Neural cell (in vitro differentiated cells): ENCODE measurements at regions not wholly inside any gene's neighbourhood (a gene's known extent, or its start where the extent isn't known, plus 50 kb on each side); places are given as distances from the start of the nearest gene placed in this dataset.

Source experiments
- H2AFZ ChIP-seq: fragments of 200-600, 300-800 bp; sonication (generic), shearing (Covaris generic); 2 replicates; pipeline ENCODE4 v1.6.0; 2014; ENCODE audit warnings: low read depth, mild to moderate bottlenecking, antibody characterized with exemption, low read length, moderate library complexity
- H3F3A ChIP-seq: fragments of 200-600 bp; shearing (Covaris generic); 2 replicates; pipeline ENCODE4 v1.6.1; 2016; ENCODE audit warnings: mild to moderate bottlenecking, moderate library complexity, mixed read lengths, antibody characterized with exemption, low read length; ENCODE audit not compliant: insufficient read depth, poor library complexity, severe bottlenecking
- H3K27ac ChIP-seq: fragments of 200-600, 300-800 bp; sonication (generic), shearing (Covaris generic); 2 replicates; pipeline ENCODE4 v1.5.1; 2014; ENCODE audit warnings: mild to moderate bottlenecking, low read length, moderate library complexity
- H3K27me3 ChIP-seq: fragments of 300-800, 200-600 bp; sonication (generic), shearing (Covaris generic); 2 replicates; pipeline ENCODE4 v1.6.0; 2014; ENCODE audit warnings: mild to moderate bottlenecking, low read depth, low read length, moderate library complexity; ENCODE audit not compliant: insufficient read depth
- H3K36me3 ChIP-seq: fragments of 300-800, 200-600 bp; sonication (generic), shearing (Covaris generic); 2 replicates; pipeline ENCODE4 v1.5.1; 2014; ENCODE audit warnings: mild to moderate bottlenecking, antibody characterized with exemption, low read length, moderate library complexity; ENCODE audit not compliant: insufficient read depth
- H3K4me2 ChIP-seq: fragments of 300-800, 200-600 bp; sonication (generic), shearing (Covaris generic); 2 replicates; pipeline ENCODE4 v1.6.0; 2014; ENCODE audit warnings: mild to moderate bottlenecking, low read length
- H3K4me3 ChIP-seq: fragments of 300-800, 200-600 bp; sonication (generic), shearing (Covaris generic); 2 replicates; pipeline ENCODE4 v1.5.1; 2014; ENCODE audit warnings: mild to moderate bottlenecking, low read length, moderate library complexity
- H3K79me2 ChIP-seq: fragments of 200-600 bp; shearing (Covaris generic); replicated peaks from 2 replicates; pipeline ENCODE4 v1.6.0; 2014; ENCODE audit warnings: mild to moderate bottlenecking, low read length, moderate library complexity; ENCODE audit not compliant: insufficient read depth
- H3K9ac ChIP-seq: fragments of 300-800, 200-600 bp; sonication (generic), shearing (Covaris generic); 2 replicates; pipeline ENCODE4 v1.6.1; 2016; ENCODE audit warnings: mild to moderate bottlenecking, low read length, mixed read lengths
- H3K9me2 ChIP-seq: fragments of 200-600 bp; shearing (Covaris generic); 2 replicates; pipeline ENCODE4 v1.6.1; 2016; ENCODE audit warnings: mild to moderate bottlenecking, low read length, mixed read lengths; ENCODE audit not compliant: insufficient read depth
- H3K9me3 ChIP-seq: fragments of 200-600, 300-800 bp; sonication (generic), shearing (Covaris generic); 2 replicates; pipeline ENCODE4 v1.6.1; 2016; ENCODE audit warnings: mild to moderate bottlenecking, mixed run types, low read length, moderate library complexity, mixed read lengths
- H4K20me1 ChIP-seq: fragments of 200-600 bp; shearing (Covaris generic); 2 replicates; pipeline ENCODE4 v1.6.1; 2016; ENCODE audit warnings: mild to moderate bottlenecking, mixed run types; ENCODE audit not compliant: insufficient read depth
- CTCF ChIP-seq: fragments of 450-650 bp; IDR thresholded peaks from 2 replicates; pipeline ENCODE4 v1.5.1; 2014; ENCODE audit warnings: antibody characterized with exemption, mild to moderate bottlenecking, moderate library complexity; ENCODE audit not compliant: poor library complexity, severe bottlenecking
- EP300 ChIP-seq: fragments of 450-650 bp; conservative IDR thresholded peaks from 2 replicates; pipeline ENCODE4 v1.6.1; 2014; ENCODE audit warnings: antibody characterized with exemption, mild to moderate bottlenecking, moderate library complexity; ENCODE audit not compliant: poor library complexity, severe bottlenecking
- EZH2 ChIP-seq: fragments of 200-600, 300-800 bp; shearing (Covaris generic), sonication (generic); IDR thresholded peaks from 2 replicates; pipeline ENCODE4 v1.6.1; 2014; ENCODE audit warnings: antibody characterized with exemption, low read length, borderline replicate concordance, mild to moderate bottlenecking; ENCODE audit not compliant: insufficient read depth, poor library complexity, severe bottlenecking
- MXI1 ChIP-seq: fragments of 450-650 bp; conservative IDR thresholded peaks from 2 replicates; pipeline ENCODE4 v1.6.1; 2014; ENCODE audit warnings: antibody characterized with exemption, mild to moderate bottlenecking; ENCODE audit not compliant: poor library complexity, severe bottlenecking
- POLR2AphosphoS5 ChIP-seq: IDR thresholded peaks from 2 replicates; pipeline ENCODE4 v1.6.1; 2012
- RAD21 ChIP-seq: fragments of 450-650 bp; conservative IDR thresholded peaks from 2 replicates; pipeline ENCODE4 v1.6.1; 2014; ENCODE audit warnings: antibody characterized with exemption, mild to moderate bottlenecking, moderate library complexity
- REST ChIP-seq: IDR thresholded peaks from 2 replicates; pipeline ENCODE4 v1.6.1; 2012; ENCODE audit warnings: borderline replicate concordance
- SMC3 ChIP-seq: fragments of 450-650 bp; conservative IDR thresholded peaks from 2 replicates; pipeline ENCODE4 v1.6.1; 2014; ENCODE audit warnings: antibody characterized with exemption, mild to moderate bottlenecking, moderate library complexity; ENCODE audit not compliant: poor library complexity
- TAF1 ChIP-seq: IDR thresholded peaks from 2 replicates; pipeline ENCODE4 v1.6.1; 2012; ENCODE audit warnings: low read depth

- no peaks in the 10 kb centered on the region for H3K9me3 ChIP-seq
- no peaks in the 10 kb centered on the region for H3K36me3 ChIP-seq
- no peaks in the 10 kb centered on the region for H3F3A ChIP-seq
- no peak overlapping the region for H3K4me2 ChIP-seq
- TF ChIP-seq SMC3, result no peak
- TF ChIP-seq EP300, result no peak
- no peak for TF ChIP-seq TAF1
- TF ChIP-seq CTCF, result no peak
- no peak for TF ChIP-seq EZH2
- TF ChIP-seq REST, result no peak
- TF ChIP-seq RAD21, result no peak
- no peak for TF ChIP-seq MXI1
- no peak for TF ChIP-seq POLR2AphosphoS5
- no peaks in the 10 kb centered on the region for H3K9me2 ChIP-seq
- no peak overlapping the region for H3K4me3 ChIP-seq
- no peak overlapping the region for H3K9ac ChIP-seq
- H3K27ac ChIP-seq, result no peak overlapping the region
- H2AFZ ChIP-seq, result no peak overlapping the region
- H3K79me2 ChIP-seq, result no peaks in the 10 kb centered on the region
- H4K20me1 ChIP-seq, result no peaks in the 10 kb centered on the region
- no peaks in the 10 kb centered on the region for H3K27me3 ChIP-seq
Observed at GRCh38 chr6:54019860-54020259, 91.4 kb upstream of the MLIP start.

- no peak for TF ChIP-seq MXI1
- TF ChIP-seq POLR2AphosphoS5, result no peak
- TF ChIP-seq TAF1, result no peak
- TF ChIP-seq REST, result no peak
- TF ChIP-seq SMC3, result no peak
- no peak for TF ChIP-seq EP300
- TF ChIP-seq RAD21, result no peak
- TF ChIP-seq EZH2, result no peak
- TF ChIP-seq CTCF, result no peak
- H3K9me2 ChIP-seq, result no peaks in the 10 kb centered on the region
- no peaks in the 10 kb centered on the region for H3F3A ChIP-seq
- no peaks in the 10 kb centered on the region for H3K9me3 ChIP-seq
- H3K27me3 ChIP-seq, result no peaks in the 10 kb centered on the region
- H3K4me2 ChIP-seq, result no peak overlapping the region
- H3K9ac ChIP-seq, result no peak overlapping the region
- no peak overlapping the region for H2AFZ ChIP-seq
- H3K79me2 ChIP-seq, result no peaks in the 10 kb centered on the region
- no peak overlapping the region for H3K4me3 ChIP-seq
- H3K36me3 ChIP-seq, result no peaks in the 10 kb centered on the region
- no peaks in the 10 kb centered on the region for H4K20me1 ChIP-seq
- no peak overlapping the region for H3K27ac ChIP-seq
Observed at GRCh38 chr6:54020334-54020733, 90.9 kb upstream of the MLIP start.
